ENCODE measurements at regions not wholly inside any gene's neighbourhood (a gene's known extent, or its start where the extent isn't known, plus 50 kb on each side); places are given as distances from the start of the nearest gene placed in this dataset.

- ChIA-PET CTCF (ENCODE audit: unreplicated experiment) (no interaction called here), POLR2A (interaction anchor here (1.1 kb wide), 1 partner anchor 9 kb away, joined by 6 read pairs; no protein-coding TSS in a partner anchor)
- no peak overlapping the region for H3K4me2 ChIP-seq (ENCODE audit: low read length)
- H4K20me1 ChIP-seq (ENCODE audit: insufficient read depth, low read length) = no peaks in the 10 kb centered on the region
- intact Hi-C loops (cut with micrococcal nuclease; ENCODE audit: unreplicated experiment) = no loop called here
- H3K4me1 ChIP-seq (ENCODE audit: insufficient read depth, low read length, poor library complexity, severe bottlenecking) = no peaks in the 10 kb centered on the region
- H3K9me3 ChIP-seq (ENCODE audit: low read length) = no peaks in the 10 kb centered on the region
- H3K9me2 ChIP-seq (ENCODE audit: insufficient read depth, low read length) = no peaks in the 10 kb centered on the region
- no peaks in the 10 kb centered on the region for H3K79me2 ChIP-seq (ENCODE audit: insufficient read depth, low read depth, low read length)
- no peak for DNase-seq (ENCODE audit: low spot score)
- TF ChIP-seq CTCF (conservative IDR thresholded peaks at IDR 0.05; ENCODE audit: low read length) = no peak
- TF ChIP-seq EZH2phosphoT487 (IDR thresholded peaks at IDR 0.05; ENCODE audit: borderline replicate concordance, low read depth, low read length) = no peak
- BruUV-seq (replicated peaks) = no TSS peak
- H3K27ac ChIP-seq (ENCODE audit: low read depth, low read length, poor library complexity, severe bottlenecking) = peak overlapping the region; percentile 18
- H3K36me3 ChIP-seq (ENCODE audit: insufficient read depth, low read length) = no peaks in the 10 kb centered on the region
- no peak overlapping the region for H3K4me3 ChIP-seq (ENCODE audit: low read depth, low read length, poor library complexity, severe bottlenecking)
- no peak overlapping the region for H2AFZ ChIP-seq (ENCODE audit: low read length)
Observed at GRCh38 chr1:96376846-96377245, 344.7 kb upstream of the PTBP2 start.

- no peaks in the 10 kb centered on the region for H3K9me2 ChIP-seq (ENCODE audit: insufficient read depth, low read length)
- no peak overlapping the region for H3K4me2 ChIP-seq (ENCODE audit: low read length)
- ChIA-PET CTCF (ENCODE audit: unreplicated experiment) (no interaction called here), POLR2A (no interaction called here)
- H3K79me2 ChIP-seq (ENCODE audit: insufficient read depth, low read depth, low read length) = no peaks in the 10 kb centered on the region
- H2AFZ ChIP-seq (ENCODE audit: low read length) = no peak overlapping the region
- no peak for DNase-seq (ENCODE audit: low spot score)
- TF ChIP-seq CTCF (conservative IDR thresholded peaks at IDR 0.05; ENCODE audit: low read length) (no peak), EZH2phosphoT487 (IDR thresholded peaks at IDR 0.05; ENCODE audit: borderline replicate concordance, low read depth, low read length) (no peak)
- no peaks in the 10 kb centered on the region for H3K36me3 ChIP-seq (ENCODE audit: insufficient read depth, low read length)
- no peaks in the 10 kb centered on the region for H4K20me1 ChIP-seq (ENCODE audit: insufficient read depth, low read length)
- no peaks in the 10 kb centered on the region for H3K9me3 ChIP-seq (ENCODE audit: low read length)
- no peak overlapping the region for H3K4me3 ChIP-seq (ENCODE audit: low read depth, low read length, poor library complexity, severe bottlenecking)
- H3K27ac ChIP-seq (ENCODE audit: low read depth, low read length, poor library complexity, severe bottlenecking) = no peak overlapping the region
- H3K4me1 ChIP-seq (ENCODE audit: insufficient read depth, low read length, poor library complexity, severe bottlenecking) = no peaks in the 10 kb centered on the region
- BruUV-seq (replicated peaks) = no TSS peak
- intact Hi-C loops (cut with micrococcal nuclease; ENCODE audit: unreplicated experiment) = no loop called here
Observed at GRCh38 chr1:96384611-96385010, 337.0 kb upstream of the PTBP2 start.

GRCh38 chr1:96387785-96388184, 333.8 kb upstream of the PTBP2 start:
- no peaks in the 10 kb centered on the region for H3K79me2 ChIP-seq (ENCODE audit: insufficient read depth, low read depth, low read length)
- no peaks in the 10 kb centered on the region for H3K4me1 ChIP-seq (ENCODE audit: insufficient read depth, low read length, poor library complexity, severe bottlenecking)
- intact Hi-C loops (cut with micrococcal nuclease; ENCODE audit: unreplicated experiment) = no loop called here
- H3K36me3 ChIP-seq (ENCODE audit: insufficient read depth, low read length) = no peaks in the 10 kb centered on the region
- no peak for DNase-seq (ENCODE audit: low spot score)
- H3K4me3 ChIP-seq (ENCODE audit: low read depth, low read length, poor library complexity, severe bottlenecking) = no peak overlapping the region
- BruUV-seq (replicated peaks) = no TSS peak
- ChIA-PET CTCF (ENCODE audit: unreplicated experiment) (no interaction called here), POLR2A (no interaction called here)
- no peaks in the 10 kb centered on the region for H3K9me2 ChIP-seq (ENCODE audit: insufficient read depth, low read length)
- H2AFZ ChIP-seq (ENCODE audit: low read length) = no peak overlapping the region
- H3K4me2 ChIP-seq (ENCODE audit: low read length) = no peak overlapping the region
- H3K9me3 ChIP-seq (ENCODE audit: low read length) = no peaks in the 10 kb centered on the region
- H3K27ac ChIP-seq (ENCODE audit: low read depth, low read length, poor library complexity, severe bottlenecking) = no peak overlapping the region
- TF ChIP-seq EZH2phosphoT487 (IDR thresholded peaks at IDR 0.05; ENCODE audit: borderline replicate concordance, low read depth, low read length) (no peak), CTCF (conservative IDR thresholded peaks at IDR 0.05; ENCODE audit: low read length) (no peak)
- H4K20me1 ChIP-seq (ENCODE audit: insufficient read depth, low read length) = no peaks in the 10 kb centered on the region

Data from OCI-LY7 (cell line).